ENCODE measurements at regions not wholly inside any gene's neighbourhood (a gene's known extent, or its start where the extent isn't known, plus 50 kb on each side); places are given as distances from the start of the nearest gene placed in this dataset.
"Not testable (repeated sequence)": the region's sequence is repeated elsewhere in the genome, so short reads cannot be mapped to it uniquely, and the experiment has no call there.

DNA sequence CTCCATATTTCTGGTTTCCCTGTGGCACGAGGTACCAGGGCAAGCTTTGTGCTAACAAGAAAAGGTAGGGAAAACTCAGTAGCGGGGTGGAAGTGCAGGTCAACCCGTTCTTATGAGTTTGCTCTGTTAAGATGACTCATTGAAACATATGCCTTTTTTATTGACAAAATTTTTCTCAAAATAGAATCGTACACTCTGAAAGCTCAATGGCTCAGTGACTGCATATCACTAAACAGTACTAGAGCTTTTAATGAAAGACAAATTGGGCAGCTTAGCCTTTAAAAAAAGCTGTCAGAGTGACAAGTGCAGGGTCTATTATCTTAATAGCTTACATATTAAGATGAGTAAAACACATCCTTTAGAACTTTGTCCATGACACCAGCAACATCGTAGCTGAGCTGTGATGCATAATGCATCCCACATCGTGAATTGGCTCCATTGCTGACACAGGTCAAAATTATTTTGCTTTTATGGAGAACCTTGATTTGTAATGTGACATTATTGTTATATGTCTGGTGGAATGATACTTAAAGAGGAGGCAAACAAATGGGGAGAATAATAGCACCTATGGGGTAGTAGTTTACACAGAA is 264.4 kb downstream of the ETV1 start:
- ChIA-PET POLR2A (ENCODE audit: low non-redundant PET) (no interaction called here), CTCF (interaction anchor here (0.9 kb wide), 1 partner anchor 1669 kb away, joined by 3 read pairs; no protein-coding TSS in a partner anchor)
- no peak overlapping the region for H3K27ac ChIP-seq
- TF ChIP-seq, protein P1, sequence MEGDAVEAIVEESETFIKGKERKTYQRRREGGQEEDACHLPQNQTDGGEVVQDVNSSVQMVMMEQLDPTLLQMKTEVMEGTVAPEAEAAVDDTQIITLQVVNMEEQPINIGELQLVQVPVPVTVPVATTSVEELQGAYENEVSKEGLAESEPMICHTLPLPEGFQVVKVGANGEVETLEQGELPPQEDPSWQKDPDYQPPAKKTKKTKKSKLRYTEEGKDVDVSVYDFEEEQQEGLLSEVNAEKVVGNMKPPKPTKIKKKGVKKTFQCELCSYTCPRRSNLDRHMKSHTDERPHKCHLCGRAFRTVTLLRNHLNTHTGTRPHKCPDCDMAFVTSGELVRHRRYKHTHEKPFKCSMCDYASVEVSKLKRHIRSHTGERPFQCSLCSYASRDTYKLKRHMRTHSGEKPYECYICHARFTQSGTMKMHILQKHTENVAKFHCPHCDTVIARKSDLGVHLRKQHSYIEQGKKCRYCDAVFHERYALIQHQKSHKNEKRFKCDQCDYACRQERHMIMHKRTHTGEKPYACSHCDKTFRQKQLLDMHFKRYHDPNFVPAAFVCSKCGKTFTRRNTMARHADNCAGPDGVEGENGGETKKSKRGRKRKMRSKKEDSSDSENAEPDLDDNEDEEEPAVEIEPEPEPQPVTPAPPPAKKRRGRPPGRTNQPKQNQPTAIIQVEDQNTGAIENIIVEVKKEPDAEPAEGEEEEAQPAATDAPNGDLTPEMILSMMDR (conservative IDR thresholded peaks at IDR 0.05; ENCODE audit: low read depth): no peak
- DNase-seq (ENCODE audit: low spot score): no peak

DNA sequence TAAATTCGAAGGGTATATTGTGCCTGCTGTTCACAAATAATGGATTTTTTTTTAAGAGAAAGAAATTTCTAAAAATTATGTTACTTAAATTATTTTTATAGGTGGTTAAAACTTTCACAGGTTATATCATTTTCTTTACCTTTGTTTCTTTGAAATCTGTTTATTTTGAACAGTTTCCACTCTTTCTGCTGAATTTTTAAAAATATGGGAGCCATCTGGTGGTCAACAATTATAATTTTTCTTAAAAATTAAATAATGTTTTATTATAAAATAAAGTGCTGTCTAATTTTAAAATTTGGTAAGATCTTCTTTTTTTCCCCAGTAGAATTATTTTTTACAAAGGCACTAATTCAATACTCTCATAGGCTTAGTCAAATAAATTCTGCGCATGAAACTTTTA is 263.9 kb downstream of the ETV1 start:
- no peak overlapping the region for H3K27ac ChIP-seq
- POLR2A ChIA-PET (ENCODE audit: low non-redundant PET): no interaction called here
- DNase-seq (ENCODE audit: low spot score): no peak
- TF ChIP-seq, protein P1 (conservative IDR thresholded peaks at IDR 0.05; ENCODE audit: low read depth): no peak; the same call in 1 of the 2 replicates
- CTCF ChIA-PET: interaction anchor here (0.7 kb wide), 1 partner anchor 164 kb away, joined by 3 read pairs; no protein-coding TSS in a partner anchor

- TF ChIP-seq, protein P1 (conservative IDR thresholded peaks at IDR 0.05; ENCODE audit: low read depth): no peak
- ChIA-PET CTCF (no interaction called here), POLR2A (ENCODE audit: low non-redundant PET) (no interaction called here)
- DNase-seq (ENCODE audit: low spot score): no peak
- H3K27ac ChIP-seq: no peak overlapping the region
These were observed 262.2 kb downstream of the ETV1 start for GRCh38 chr7:13727279-13727678.

DNA sequence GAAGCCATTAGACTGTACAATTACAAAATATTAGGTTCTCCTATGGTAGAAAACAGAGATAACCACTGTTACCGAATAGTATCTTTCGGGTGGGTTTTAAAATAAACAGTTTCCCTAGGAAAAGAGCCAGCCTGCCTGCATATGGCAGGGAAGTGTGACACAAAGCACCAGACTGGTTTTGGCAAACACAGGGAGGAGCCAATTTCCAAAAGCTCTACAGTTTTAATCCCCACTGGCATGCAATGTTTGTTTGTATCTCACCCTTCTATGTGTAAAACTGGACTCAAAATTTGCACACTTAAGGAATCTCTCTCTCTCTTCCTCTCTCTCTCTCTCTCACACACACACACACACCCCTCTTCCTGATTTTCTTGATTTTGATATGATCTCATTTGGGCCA is 261.7 kb downstream of the ETV1 start:
- ChIA-PET POLR2A (ENCODE audit: low non-redundant PET) (no interaction called here), CTCF (no interaction called here)
- TF ChIP-seq, protein P1 (conservative IDR thresholded peaks at IDR 0.05; ENCODE audit: low read depth): no peak
- H3K27ac ChIP-seq: no peak overlapping the region
- no peak for DNase-seq (ENCODE audit: low spot score)

DNA sequence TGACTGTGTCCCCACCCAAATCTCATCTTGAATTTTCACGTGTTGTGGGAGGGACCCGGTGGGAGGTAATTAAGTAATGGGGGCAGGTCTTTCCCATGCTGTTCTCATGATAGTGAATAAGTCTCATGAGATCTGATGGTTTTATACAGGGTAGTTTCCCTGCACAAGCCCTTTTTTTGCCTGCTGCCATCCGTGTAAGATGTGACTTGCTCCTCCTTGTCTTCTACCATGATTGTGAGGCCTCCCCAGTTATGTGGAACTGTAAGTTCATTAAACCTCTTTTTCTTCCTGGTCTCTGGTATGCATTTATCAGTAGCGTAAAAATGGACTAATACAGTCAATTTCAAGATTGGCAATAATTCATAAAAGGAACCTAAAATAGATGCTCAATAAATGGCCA is 261.0 kb downstream of the ETV1 start:
- CTCF ChIA-PET; POLR2A ChIA-PET (ENCODE audit: low non-redundant PET); H3K27ac ChIP-seq; DNase-seq (ENCODE audit: low spot score): not testable (repeated sequence)

- CTCF ChIA-PET: no interaction called here
- POLR2A ChIA-PET (ENCODE audit: low non-redundant PET): no interaction called here
- no peak overlapping the region for H3K27ac ChIP-seq
- DNase-seq (ENCODE audit: low spot score): no peak
- TF ChIP-seq, protein P1 (conservative IDR thresholded peaks at IDR 0.05; ENCODE audit: low read depth): no peak
These were observed 257.8 kb downstream of the ETV1 start for GRCh38 chr7:13731643-13732042.

DNA sequence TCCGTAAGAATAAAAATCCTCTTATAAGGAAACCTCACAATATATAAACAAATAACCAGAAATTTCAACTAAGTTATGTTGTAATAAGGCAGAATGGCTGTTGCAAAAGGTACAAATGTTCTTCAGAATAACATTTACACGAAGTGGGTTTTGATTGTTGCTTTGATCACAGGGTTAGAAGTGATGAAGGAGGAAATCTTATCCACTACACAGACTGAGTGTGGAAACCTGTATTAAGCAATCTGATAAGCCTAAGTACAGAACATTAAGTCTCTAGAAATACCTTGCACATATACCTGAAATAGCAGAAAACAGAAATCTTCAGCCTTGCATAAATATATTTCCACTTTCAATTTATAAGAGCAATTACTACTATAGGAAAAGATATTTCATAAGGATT is 251.9 kb downstream of the ETV1 start:
- POLR2A ChIA-PET (ENCODE audit: low non-redundant PET): no interaction called here
- CTCF ChIA-PET: interaction anchor here (0.6 kb wide), 1 partner anchor 51 kb away, joined by 3 read pairs; no protein-coding TSS in a partner anchor

More for the DNA sequence above, 251.9 kb downstream of the ETV1 start:
- no peak overlapping the region for H3K27ac ChIP-seq
- TF ChIP-seq, protein P1 (conservative IDR thresholded peaks at IDR 0.05; ENCODE audit: low read depth): no peak
- no peak for DNase-seq (ENCODE audit: low spot score)

All from RWPE1 (cell line).